K562 (cell line): ENCODE measurements at regions not wholly inside any gene's neighbourhood (a gene's known extent, or its start where the extent isn't known, plus 50 kb on each side); places are given as distances from the start of the nearest gene placed in this dataset.

Experiments
- CBX5 ChIP-seq: IDR thresholded peaks from 2 replicates; pipeline ENCODE4 v1.6.1; 2014; ENCODE audit warnings: low read depth, borderline replicate concordance
- NR4A1 ChIP-seq, 2 experiments: fragments of 250-450 bp in 1 of 2; fragments of 450-650 bp in 1 of 2; sonication (Bioruptor Pico) in 1 of 2; IDR thresholded peaks; 2 replicates each; pipeline versions ENCODE4 v1.4.0 to v1.6.1; 2016 to 2020; ENCODE audit warnings: mild to moderate bottlenecking in 2 of 2, missing compliant biosample characterization in 1 of 2, missing genetic modification characterization in 1 of 2, moderate library complexity in 1 of 2
- TEAD1 ChIP-seq, 2 experiments: fragments of 450-650 bp in 1 of 2; sonication (generic) in 1 of 2; formaldehyde crosslinking; IDR thresholded peaks; 2 replicates each; pipeline versions ENCODE4 v1.4.0 to v1.8.0; 2020 to 2022; ENCODE audit warnings: mild to moderate bottlenecking in 2 of 2, missing genetic modification reagents in 1 of 2
- ZC3H11A ChIP-seq: IDR thresholded peaks from 2 replicates; pipeline ENCODE4 v1.6.1; 2012; ENCODE audit warnings: low read depth, low read length, improper control_type of control experiment
- ZNF146 ChIP-seq: IDR thresholded peaks from one replicate; pipeline ENCODE4 v1.6.1; 2018; ENCODE audit warnings: missing compliant biosample characterization; ENCODE audit not compliant: unreplicated experiment
- TF ChIP-seq, protein P1 (sequence below): fragments of 450-650 bp; IDR thresholded peaks from 2 replicates; pipeline ENCODE4 v1.6.1; 2014; ENCODE audit warnings: low read depth, mild to moderate bottlenecking, moderate library complexity, borderline replicate concordance
- TF ChIP-seq, protein P2 (sequence below): fragments of 250-450 bp; sonication (Bioruptor Pico); IDR thresholded peaks from 2 replicates; pipeline ENCODE4 v1.4.0; 2020; ENCODE audit warnings: borderline replicate concordance
- TF ChIP-seq, protein P3 (sequence below): fragments of 200-600 bp; sonication (generic); IDR thresholded peaks from one replicate; pipeline ENCODE4 v1.6.1; 2012; ENCODE audit warnings: mild to moderate bottlenecking, low read depth, low read length, inconsistent platforms

- TF ChIP-seq, protein P1, sequence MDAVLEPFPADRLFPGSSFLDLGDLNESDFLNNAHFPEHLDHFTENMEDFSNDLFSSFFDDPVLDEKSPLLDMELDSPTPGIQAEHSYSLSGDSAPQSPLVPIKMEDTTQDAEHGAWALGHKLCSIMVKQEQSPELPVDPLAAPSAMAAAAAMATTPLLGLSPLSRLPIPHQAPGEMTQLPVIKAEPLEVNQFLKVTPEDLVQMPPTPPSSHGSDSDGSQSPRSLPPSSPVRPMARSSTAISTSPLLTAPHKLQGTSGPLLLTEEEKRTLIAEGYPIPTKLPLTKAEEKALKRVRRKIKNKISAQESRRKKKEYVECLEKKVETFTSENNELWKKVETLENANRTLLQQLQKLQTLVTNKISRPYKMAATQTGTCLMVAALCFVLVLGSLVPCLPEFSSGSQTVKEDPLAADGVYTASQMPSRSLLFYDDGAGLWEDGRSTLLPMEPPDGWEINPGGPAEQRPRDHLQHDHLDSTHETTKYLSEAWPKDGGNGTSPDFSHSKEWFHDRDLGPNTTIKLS, result no peak
- TF ChIP-seq, protein P2, sequence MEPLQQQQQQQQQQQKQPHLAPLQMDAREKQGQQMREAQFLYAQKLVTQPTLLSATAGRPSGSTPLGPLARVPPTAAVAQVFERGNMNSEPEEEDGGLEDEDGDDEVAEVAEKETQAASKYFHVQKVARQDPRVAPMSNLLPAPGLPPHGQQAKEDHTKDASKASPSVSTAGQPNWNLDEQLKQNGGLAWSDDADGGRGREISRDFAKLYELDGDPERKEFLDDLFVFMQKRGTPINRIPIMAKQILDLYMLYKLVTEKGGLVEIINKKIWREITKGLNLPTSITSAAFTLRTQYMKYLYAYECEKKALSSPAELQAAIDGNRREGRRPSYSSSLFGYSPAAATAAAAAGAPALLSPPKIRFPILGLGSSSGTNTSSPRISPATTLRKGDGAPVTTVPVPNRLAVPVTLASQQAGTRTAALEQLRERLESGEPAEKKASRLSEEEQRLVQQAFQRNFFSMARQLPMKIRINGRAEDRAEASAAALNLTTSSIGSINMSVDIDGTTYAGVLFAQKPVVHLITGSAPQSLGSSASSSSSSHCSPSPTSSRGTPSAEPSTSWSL (CRISPR knock-in tag), result no peak
- TF ChIP-seq ZC3H11A, result no peak
- TF ChIP-seq CBX5, result no peak
- TF ChIP-seq, protein P3, sequence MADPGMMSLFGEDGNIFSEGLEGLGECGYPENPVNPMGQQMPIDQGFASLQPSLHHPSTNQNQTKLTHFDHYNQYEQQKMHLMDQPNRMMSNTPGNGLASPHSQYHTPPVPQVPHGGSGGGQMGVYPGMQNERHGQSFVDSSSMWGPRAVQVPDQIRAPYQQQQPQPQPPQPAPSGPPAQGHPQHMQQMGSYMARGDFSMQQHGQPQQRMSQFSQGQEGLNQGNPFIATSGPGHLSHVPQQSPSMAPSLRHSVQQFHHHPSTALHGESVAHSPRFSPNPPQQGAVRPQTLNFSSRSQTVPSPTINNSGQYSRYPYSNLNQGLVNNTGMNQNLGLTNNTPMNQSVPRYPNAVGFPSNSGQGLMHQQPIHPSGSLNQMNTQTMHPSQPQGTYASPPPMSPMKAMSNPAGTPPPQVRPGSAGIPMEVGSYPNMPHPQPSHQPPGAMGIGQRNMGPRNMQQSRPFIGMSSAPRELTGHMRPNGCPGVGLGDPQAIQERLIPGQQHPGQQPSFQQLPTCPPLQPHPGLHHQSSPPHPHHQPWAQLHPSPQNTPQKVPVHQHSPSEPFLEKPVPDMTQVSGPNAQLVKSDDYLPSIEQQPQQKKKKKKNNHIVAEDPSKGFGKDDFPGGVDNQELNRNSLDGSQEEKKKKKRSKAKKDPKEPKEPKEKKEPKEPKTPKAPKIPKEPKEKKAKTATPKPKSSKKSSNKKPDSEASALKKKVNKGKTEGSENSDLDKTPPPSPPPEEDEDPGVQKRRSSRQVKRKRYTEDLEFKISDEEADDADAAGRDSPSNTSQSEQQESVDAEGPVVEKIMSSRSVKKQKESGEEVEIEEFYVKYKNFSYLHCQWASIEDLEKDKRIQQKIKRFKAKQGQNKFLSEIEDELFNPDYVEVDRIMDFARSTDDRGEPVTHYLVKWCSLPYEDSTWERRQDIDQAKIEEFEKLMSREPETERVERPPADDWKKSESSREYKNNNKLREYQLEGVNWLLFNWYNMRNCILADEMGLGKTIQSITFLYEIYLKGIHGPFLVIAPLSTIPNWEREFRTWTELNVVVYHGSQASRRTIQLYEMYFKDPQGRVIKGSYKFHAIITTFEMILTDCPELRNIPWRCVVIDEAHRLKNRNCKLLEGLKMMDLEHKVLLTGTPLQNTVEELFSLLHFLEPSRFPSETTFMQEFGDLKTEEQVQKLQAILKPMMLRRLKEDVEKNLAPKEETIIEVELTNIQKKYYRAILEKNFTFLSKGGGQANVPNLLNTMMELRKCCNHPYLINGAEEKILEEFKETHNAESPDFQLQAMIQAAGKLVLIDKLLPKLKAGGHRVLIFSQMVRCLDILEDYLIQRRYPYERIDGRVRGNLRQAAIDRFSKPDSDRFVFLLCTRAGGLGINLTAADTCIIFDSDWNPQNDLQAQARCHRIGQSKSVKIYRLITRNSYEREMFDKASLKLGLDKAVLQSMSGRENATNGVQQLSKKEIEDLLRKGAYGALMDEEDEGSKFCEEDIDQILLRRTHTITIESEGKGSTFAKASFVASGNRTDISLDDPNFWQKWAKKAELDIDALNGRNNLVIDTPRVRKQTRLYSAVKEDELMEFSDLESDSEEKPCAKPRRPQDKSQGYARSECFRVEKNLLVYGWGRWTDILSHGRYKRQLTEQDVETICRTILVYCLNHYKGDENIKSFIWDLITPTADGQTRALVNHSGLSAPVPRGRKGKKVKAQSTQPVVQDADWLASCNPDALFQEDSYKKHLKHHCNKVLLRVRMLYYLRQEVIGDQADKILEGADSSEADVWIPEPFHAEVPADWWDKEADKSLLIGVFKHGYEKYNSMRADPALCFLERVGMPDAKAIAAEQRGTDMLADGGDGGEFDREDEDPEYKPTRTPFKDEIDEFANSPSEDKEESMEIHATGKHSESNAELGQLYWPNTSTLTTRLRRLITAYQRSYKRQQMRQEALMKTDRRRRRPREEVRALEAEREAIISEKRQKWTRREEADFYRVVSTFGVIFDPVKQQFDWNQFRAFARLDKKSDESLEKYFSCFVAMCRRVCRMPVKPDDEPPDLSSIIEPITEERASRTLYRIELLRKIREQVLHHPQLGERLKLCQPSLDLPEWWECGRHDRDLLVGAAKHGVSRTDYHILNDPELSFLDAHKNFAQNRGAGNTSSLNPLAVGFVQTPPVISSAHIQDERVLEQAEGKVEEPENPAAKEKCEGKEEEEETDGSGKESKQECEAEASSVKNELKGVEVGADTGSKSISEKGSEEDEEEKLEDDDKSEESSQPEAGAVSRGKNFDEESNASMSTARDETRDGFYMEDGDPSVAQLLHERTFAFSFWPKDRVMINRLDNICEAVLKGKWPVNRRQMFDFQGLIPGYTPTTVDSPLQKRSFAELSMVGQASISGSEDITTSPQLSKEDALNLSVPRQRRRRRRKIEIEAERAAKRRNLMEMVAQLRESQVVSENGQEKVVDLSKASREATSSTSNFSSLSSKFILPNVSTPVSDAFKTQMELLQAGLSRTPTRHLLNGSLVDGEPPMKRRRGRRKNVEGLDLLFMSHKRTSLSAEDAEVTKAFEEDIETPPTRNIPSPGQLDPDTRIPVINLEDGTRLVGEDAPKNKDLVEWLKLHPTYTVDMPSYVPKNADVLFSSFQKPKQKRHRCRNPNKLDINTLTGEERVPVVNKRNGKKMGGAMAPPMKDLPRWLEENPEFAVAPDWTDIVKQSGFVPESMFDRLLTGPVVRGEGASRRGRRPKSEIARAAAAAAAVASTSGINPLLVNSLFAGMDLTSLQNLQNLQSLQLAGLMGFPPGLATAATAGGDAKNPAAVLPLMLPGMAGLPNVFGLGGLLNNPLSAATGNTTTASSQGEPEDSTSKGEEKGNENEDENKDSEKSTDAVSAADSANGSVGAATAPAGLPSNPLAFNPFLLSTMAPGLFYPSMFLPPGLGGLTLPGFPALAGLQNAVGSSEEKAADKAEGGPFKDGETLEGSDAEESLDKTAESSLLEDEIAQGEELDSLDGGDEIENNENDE, result no peak
- TF ChIP-seq ZNF146 (CRISPR knock-in tag), result no peak
- TF ChIP-seq TEAD1 (CRISPR knock-in tag; IDR thresholded peaks at IDR 0.05), result no peak
- TF ChIP-seq NR4A1 (CRISPR knock-in tag; IDR thresholded peaks at IDR 0.05), result no peak
- no peak for TF ChIP-seq NR4A1 (tag; IDR thresholded peaks at IDR 0.05)
These were observed 64.5 kb downstream of the PSMG1 start (continued) for GRCh38 chr21:39118604-39119215.
